Testis (tissue), 2 donors: ENCODE measurements at regions not wholly inside any gene's neighbourhood (a gene's known extent, or its start where the extent isn't known, plus 50 kb on each side); places are given as distances from the start of the nearest gene placed in this dataset.
"Not testable (repeated sequence)": the region's sequence is repeated elsewhere in the genome, so short reads cannot be mapped to it uniquely, and the experiment has no call there.

Experiments
- POLR2A ChIP-seq: fragments of 450-650 bp; IDR thresholded peaks from one replicate; pipeline ENCODE4 v1.6.1; 2017; ENCODE audit warnings: antibody characterized with exemption, mild to moderate bottlenecking, moderate library complexity
- TF ChIP-seq, protein P1 (sequence below), 3 experiments: fragments of 450-650 bp in 2 of 3; fragments of 200-600 bp in 1 of 3; sonication (generic) in 1 of 3; IDR thresholded peaks; one replicate each; pipeline ENCODE4 v1.5.1; 2016 to 2019; ENCODE audit warnings: antibody characterized with exemption in 3 of 3, mild to moderate bottlenecking in 2 of 3, moderate library complexity in 1 of 3

DNA sequence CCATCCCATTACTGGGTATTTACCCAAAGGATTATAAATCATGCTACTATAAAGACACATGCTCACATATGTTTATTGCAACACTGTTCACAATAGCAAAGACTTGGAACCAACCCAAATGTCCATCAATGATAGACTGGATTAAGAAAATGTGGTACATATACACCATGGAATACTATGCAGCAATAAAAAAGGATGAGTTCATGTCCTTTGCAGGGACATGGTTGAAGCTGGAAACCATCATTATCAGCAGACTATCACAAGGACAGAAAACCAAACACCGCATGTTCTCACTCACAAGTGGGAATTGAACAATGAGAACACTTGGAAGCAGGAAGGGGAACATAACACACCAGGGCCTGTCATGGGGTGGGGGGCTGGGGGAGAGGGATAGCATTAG is 249.6 kb upstream of the RASGRP1 start:
- TF ChIP-seq, protein P1, sequence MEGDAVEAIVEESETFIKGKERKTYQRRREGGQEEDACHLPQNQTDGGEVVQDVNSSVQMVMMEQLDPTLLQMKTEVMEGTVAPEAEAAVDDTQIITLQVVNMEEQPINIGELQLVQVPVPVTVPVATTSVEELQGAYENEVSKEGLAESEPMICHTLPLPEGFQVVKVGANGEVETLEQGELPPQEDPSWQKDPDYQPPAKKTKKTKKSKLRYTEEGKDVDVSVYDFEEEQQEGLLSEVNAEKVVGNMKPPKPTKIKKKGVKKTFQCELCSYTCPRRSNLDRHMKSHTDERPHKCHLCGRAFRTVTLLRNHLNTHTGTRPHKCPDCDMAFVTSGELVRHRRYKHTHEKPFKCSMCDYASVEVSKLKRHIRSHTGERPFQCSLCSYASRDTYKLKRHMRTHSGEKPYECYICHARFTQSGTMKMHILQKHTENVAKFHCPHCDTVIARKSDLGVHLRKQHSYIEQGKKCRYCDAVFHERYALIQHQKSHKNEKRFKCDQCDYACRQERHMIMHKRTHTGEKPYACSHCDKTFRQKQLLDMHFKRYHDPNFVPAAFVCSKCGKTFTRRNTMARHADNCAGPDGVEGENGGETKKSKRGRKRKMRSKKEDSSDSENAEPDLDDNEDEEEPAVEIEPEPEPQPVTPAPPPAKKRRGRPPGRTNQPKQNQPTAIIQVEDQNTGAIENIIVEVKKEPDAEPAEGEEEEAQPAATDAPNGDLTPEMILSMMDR (IDR thresholded peaks at IDR 0.05), result not testable (repeated sequence)
- TF ChIP-seq POLR2A, result not testable (repeated sequence)
